ENCODE measurements at regions not wholly inside any gene's neighbourhood (a gene's known extent, or its start where the extent isn't known, plus 50 kb on each side); places are given as distances from the start of the nearest gene placed in this dataset.

GRCh38 chr4:46506876-46507275 is 116.9 kb upstream of the GABRA2 start:
- Histone ChIP-seq H3K4me2 (replicated peaks; ENCODE audit: extremely low read depth, low read length, poor library complexity, severe bottlenecking) (no peak overlapping the region), H3K4me1 (ENCODE audit: control insufficient read depth in 1 of 2, insufficient read depth in 2 of 2, low read length in 2 of 2) (no peaks in the 10 kb centered on the region), H2AFZ (ENCODE audit: insufficient read depth, low read depth, low read length, poor library complexity, severe bottlenecking) (no peak overlapping the region), H3K79me2 (ENCODE audit: insufficient read depth, low read length) (no peaks in the 10 kb centered on the region), H3K9me3 (replicated peaks in 1 of 2; ENCODE audit: control insufficient read depth in 1 of 2, insufficient read depth in 1 of 2, low read length in 2 of 2) (no peaks in the 10 kb centered on the region), H3K27me3 (ENCODE audit: control insufficient read depth in 2 of 2, insufficient read depth in 2 of 2, low read length in 2 of 2) (no peaks in the 10 kb centered on the region), H3K9ac (ENCODE audit: insufficient read depth, low read length, poor library complexity, severe bottlenecking) (no peak overlapping the region), H3K4me3 (replicated peaks in 1 of 3; ENCODE audit: low read depth in 2 of 3, low read length in 3 of 3) (no peak overlapping the region), H3K36me3 (replicated peaks in 1 of 2; ENCODE audit: control insufficient read depth in 1 of 2, insufficient read depth in 2 of 2, low read length in 2 of 2) (no peaks in the 10 kb centered on the region), H3K27ac (ENCODE audit: low read depth in 1 of 2, low read length in 2 of 2) (no peak overlapping the region), H4K20me1 (ENCODE audit: insufficient read depth, low read length) (no peaks in the 10 kb centered on the region)
- TF ChIP-seq, protein P1, sequence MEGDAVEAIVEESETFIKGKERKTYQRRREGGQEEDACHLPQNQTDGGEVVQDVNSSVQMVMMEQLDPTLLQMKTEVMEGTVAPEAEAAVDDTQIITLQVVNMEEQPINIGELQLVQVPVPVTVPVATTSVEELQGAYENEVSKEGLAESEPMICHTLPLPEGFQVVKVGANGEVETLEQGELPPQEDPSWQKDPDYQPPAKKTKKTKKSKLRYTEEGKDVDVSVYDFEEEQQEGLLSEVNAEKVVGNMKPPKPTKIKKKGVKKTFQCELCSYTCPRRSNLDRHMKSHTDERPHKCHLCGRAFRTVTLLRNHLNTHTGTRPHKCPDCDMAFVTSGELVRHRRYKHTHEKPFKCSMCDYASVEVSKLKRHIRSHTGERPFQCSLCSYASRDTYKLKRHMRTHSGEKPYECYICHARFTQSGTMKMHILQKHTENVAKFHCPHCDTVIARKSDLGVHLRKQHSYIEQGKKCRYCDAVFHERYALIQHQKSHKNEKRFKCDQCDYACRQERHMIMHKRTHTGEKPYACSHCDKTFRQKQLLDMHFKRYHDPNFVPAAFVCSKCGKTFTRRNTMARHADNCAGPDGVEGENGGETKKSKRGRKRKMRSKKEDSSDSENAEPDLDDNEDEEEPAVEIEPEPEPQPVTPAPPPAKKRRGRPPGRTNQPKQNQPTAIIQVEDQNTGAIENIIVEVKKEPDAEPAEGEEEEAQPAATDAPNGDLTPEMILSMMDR (IDR thresholded peaks at IDR 0.05): no peak
- H3K9me3 Mint-ChIP-seq: peaks cover 0 to 4% (median 0%) of the 10 kb centered on the region in 7 donors
- 100% methylated on average over 2 of the region's 4 CpGs for WGBS (ENCODE audit: insufficient coverage)
- no peaks in the 10 kb centered on the region for H3K36me3 Mint-ChIP-seq
- no peak overlapping the region for H3K27ac Mint-ChIP-seq
- DNase-seq: no peak
- intact Hi-C loops (cut with micrococcal nuclease): no loop called here
- H3K4me1 Mint-ChIP-seq: no peaks in the 10 kb centered on the region
- H3K4me3 Mint-ChIP-seq: no peak overlapping the region
- H3K27me3 Mint-ChIP-seq (ENCODE audit: low read depth in 3 of 3): no peaks in the 10 kb centered on the region

DNA sequence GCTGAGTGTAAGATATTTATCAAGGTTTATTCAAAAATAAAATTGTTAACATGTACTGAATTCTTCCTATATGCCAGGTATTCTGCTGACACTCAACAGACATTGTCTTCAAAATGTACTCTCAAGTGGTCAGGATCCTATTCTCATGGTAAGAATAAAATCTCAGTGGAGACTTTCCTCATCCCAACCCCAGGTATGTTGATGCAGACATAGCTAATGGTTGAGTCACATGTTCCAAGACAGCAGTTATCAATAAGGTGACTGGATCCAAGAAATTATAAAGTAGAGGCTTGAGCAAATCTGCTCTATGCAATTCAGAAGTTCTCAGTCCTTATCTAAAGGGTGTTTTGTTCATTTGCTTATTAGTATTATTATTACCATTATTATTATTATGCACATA is 115.2 kb upstream of the GABRA2 start:
- Histone ChIP-seq H3K9me3 (replicated peaks in 1 of 2; ENCODE audit: control insufficient read depth in 1 of 2, insufficient read depth in 1 of 2, low read length in 2 of 2) (no peaks in the 10 kb centered on the region), H4K20me1 (ENCODE audit: insufficient read depth, low read length) (no peaks in the 10 kb centered on the region), H3K4me3 (replicated peaks in 1 of 3; ENCODE audit: low read depth in 2 of 3, low read length in 3 of 3) (no peak overlapping the region), H3K4me1 (ENCODE audit: control insufficient read depth in 1 of 2, insufficient read depth in 2 of 2, low read length in 2 of 2) (no peaks in the 10 kb centered on the region), H3K27ac (ENCODE audit: low read depth in 1 of 2, low read length in 2 of 2) (no peak overlapping the region), H3K9ac (ENCODE audit: insufficient read depth, low read length, poor library complexity, severe bottlenecking) (no peak overlapping the region), H3K79me2 (ENCODE audit: insufficient read depth, low read length) (no peaks in the 10 kb centered on the region), H2AFZ (ENCODE audit: insufficient read depth, low read depth, low read length, poor library complexity, severe bottlenecking) (no peak overlapping the region), H3K36me3 (replicated peaks in 1 of 2; ENCODE audit: control insufficient read depth in 1 of 2, insufficient read depth in 2 of 2, low read length in 2 of 2) (no peaks in the 10 kb centered on the region), H3K4me2 (replicated peaks; ENCODE audit: extremely low read depth, low read length, poor library complexity, severe bottlenecking) (no peak overlapping the region), H3K27me3 (ENCODE audit: control insufficient read depth in 2 of 2, insufficient read depth in 2 of 2, low read length in 2 of 2) (no peaks in the 10 kb centered on the region)
- no peak for DNase-seq
- no peak overlapping the region for H3K27ac Mint-ChIP-seq
- no peaks in the 10 kb centered on the region for H3K27me3 Mint-ChIP-seq (ENCODE audit: low read depth in 3 of 3)
- no peaks in the 10 kb centered on the region for H3K4me1 Mint-ChIP-seq
- H3K4me3 Mint-ChIP-seq: no peak overlapping the region
- no peaks in the 10 kb centered on the region for H3K36me3 Mint-ChIP-seq
- intact Hi-C loops (cut with micrococcal nuclease): no loop called here
- peaks cover 0 to 3% (median 0%) of the 10 kb centered on the region in 7 donors for H3K9me3 Mint-ChIP-seq
- TF ChIP-seq, protein P1 (IDR thresholded peaks at IDR 0.05): no peak
